DND-41 (cell line): ENCODE measurements at regions not wholly inside any gene's neighbourhood (a gene's known extent, or its start where the extent isn't known, plus 50 kb on each side); places are given as distances from the start of the nearest gene placed in this dataset.

Experiments used
- CTCF ChIP-seq: IDR thresholded peaks from 2 replicates; pipeline ENCODE4 v1.5.1; 2012; ENCODE audit warnings: borderline replicate concordance, low read length, moderate library complexity, mild to moderate bottlenecking; ENCODE audit not compliant: poor library complexity, severe bottlenecking; ENCODE audit errors: extremely low read depth
- EZH2 ChIP-seq: IDR thresholded peaks from 3 replicates; pipeline ENCODE4 v1.6.1; 2012; ENCODE audit warnings: borderline replicate concordance, low read depth, mild to moderate bottlenecking, moderate library complexity, low read length, inconsistent platforms; ENCODE audit not compliant: severe bottlenecking

GRCh38 chr7:156556083-156556482 is 84.5 kb upstream of the RNF32 start:
- TF ChIP-seq CTCF: no peak
- no peak for TF ChIP-seq EZH2
